ENCODE measurements at regions not wholly inside any gene's neighbourhood (a gene's known extent, or its start where the extent isn't known, plus 50 kb on each side); places are given as distances from the start of the nearest gene placed in this dataset.

GRCh38 chr14:76961631-76962302, 66.7 kb downstream of the IRF2BPL start:
- Histone ChIP-seq H3K4me3 (peak overlapping the region; percentile 8 to 56 (median 30)), H3K27ac (peak overlapping the region; percentile 89 to 98 (median 92)), H3K27me3 (no peaks in the 10 kb centered on the region), H3K4me1 (peaks cover 19 to 62% (median 44%) of the 10 kb centered on the region in 4 donors), H3K36me3 (no peaks in the 10 kb centered on the region), H3K9me3 (no peaks in the 10 kb centered on the region)
- in situ Hi-C loops (cut with MboI; ENCODE audit: low pct_ligation_motif_present in 1 of 4, low pct_unique_long_range_greater_than_20kb in 1 of 4, low sequenced_read_pairs in 3 of 4) (no loop called here), intact Hi-C loops (cut with DNase I; ENCODE audit: low total_unique reads) (no loop called here)
- 4% methylated on average over 12 to 24 of the region's 24 CpGs for WGBS, 2 donors (ENCODE audit: low coverage in 1 of 2)
- TF ChIP-seq, protein P1, sequence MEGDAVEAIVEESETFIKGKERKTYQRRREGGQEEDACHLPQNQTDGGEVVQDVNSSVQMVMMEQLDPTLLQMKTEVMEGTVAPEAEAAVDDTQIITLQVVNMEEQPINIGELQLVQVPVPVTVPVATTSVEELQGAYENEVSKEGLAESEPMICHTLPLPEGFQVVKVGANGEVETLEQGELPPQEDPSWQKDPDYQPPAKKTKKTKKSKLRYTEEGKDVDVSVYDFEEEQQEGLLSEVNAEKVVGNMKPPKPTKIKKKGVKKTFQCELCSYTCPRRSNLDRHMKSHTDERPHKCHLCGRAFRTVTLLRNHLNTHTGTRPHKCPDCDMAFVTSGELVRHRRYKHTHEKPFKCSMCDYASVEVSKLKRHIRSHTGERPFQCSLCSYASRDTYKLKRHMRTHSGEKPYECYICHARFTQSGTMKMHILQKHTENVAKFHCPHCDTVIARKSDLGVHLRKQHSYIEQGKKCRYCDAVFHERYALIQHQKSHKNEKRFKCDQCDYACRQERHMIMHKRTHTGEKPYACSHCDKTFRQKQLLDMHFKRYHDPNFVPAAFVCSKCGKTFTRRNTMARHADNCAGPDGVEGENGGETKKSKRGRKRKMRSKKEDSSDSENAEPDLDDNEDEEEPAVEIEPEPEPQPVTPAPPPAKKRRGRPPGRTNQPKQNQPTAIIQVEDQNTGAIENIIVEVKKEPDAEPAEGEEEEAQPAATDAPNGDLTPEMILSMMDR (IDR thresholded peaks at IDR 0.05), result no peak
- peak; percentile 26 to 60 (median 52) for TF ChIP-seq POLR2AphosphoS5 (IDR thresholded peaks at IDR 0.05)
- no peak for TF ChIP-seq EP300 (IDR thresholded peaks at IDR 0.05; ENCODE audit: low read depth)
- TF ChIP-seq POLR2A (IDR thresholded peaks at IDR 0.05), result no peak
- peak; percentile 89 for DNase-seq

DNA sequence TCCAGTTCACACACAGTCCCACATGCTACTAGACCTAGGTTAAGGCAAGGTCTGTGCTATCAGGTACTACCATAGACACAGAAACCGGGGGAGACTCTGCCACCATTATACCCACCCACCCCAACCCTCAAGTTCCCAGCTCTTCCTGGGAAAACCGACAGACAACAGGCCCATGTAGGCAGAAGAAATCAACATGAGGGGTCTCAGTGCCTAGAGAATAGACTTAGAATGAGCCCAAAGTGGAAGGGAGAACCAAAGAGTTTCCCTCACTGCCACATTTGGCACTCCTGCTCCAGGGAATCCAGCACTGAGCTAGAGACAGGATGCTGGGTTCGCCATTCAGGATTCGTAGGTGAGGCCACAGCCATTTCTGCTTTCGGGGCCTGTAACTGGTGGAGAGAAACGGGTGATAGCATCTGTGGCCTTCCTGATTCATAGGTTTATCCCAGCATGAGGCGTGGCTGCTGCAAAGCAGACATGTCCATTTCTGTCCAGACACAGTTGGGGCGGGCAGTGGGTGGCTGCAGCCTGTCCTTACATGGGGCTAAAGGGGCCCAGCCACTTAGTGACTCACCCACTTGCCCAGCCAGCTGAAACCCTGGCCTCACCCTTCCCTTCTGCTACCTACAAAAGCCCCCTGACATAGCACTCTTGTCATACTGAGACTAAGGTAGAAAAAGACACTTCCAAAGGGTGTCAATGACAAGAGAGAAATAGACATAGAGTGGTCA, 69.4 kb downstream of the IRF2BPL start:
- 65 to 77% methylated on average over 4 to 8 of the region's 8 CpGs for WGBS, 2 donors (ENCODE audit: low coverage in 1 of 2)
- H3K9me3 ChIP-seq, result no peaks in the 10 kb centered on the region
- in situ Hi-C loops (cut with MboI; ENCODE audit: low pct_ligation_motif_present in 1 of 4, low pct_unique_long_range_greater_than_20kb in 1 of 4, low sequenced_read_pairs in 3 of 4), result loop anchor here in 1 of 4 donors (10.0 kb wide), 1 partner anchor 46 kb away; no protein-coding TSS in a partner anchor
- H3K4me1 ChIP-seq, result peaks cover 34 to 74% (median 57%) of the 10 kb centered on the region in 4 donors
- TF ChIP-seq POLR2A (IDR thresholded peaks at IDR 0.05) (no peak), POLR2AphosphoS5 (IDR thresholded peaks at IDR 0.05) (no peak), EP300 (IDR thresholded peaks at IDR 0.05; ENCODE audit: low read depth) (no peak)
- TF ChIP-seq, protein P1 (IDR thresholded peaks at IDR 0.05), result no peak
- no peak for DNase-seq
- no peak overlapping the region for H3K4me3 ChIP-seq
- intact Hi-C loops (cut with DNase I; ENCODE audit: low total_unique reads), result loop anchor here (5.0 kb wide), 2 partner anchors 63 to 83 kb away; no protein-coding TSS in a partner anchor
- H3K27ac ChIP-seq, result peak overlapping the region; percentile 89 to 98 (median 94)
- no peaks in the 10 kb centered on the region for H3K27me3 ChIP-seq
- no peaks in the 10 kb centered on the region for H3K36me3 ChIP-seq

- in situ Hi-C loops (cut with MboI; ENCODE audit: low pct_ligation_motif_present in 1 of 4, low pct_unique_long_range_greater_than_20kb in 1 of 4, low sequenced_read_pairs in 3 of 4), result loop anchor here in 1 of 4 donors (10.0 kb wide), 1 partner anchor 47 kb away; no protein-coding TSS in a partner anchor
- TF ChIP-seq, protein P1 (IDR thresholded peaks at IDR 0.05), result no peak
- TF ChIP-seq POLR2A (IDR thresholded peaks at IDR 0.05), result no peak
- TF ChIP-seq POLR2AphosphoS5 (IDR thresholded peaks at IDR 0.05), result no peak
- no peak for DNase-seq
- no peaks in the 10 kb centered on the region for H3K9me3 ChIP-seq
- intact Hi-C loops (cut with DNase I; ENCODE audit: low total_unique reads), result loop anchor here (5.0 kb wide), 2 partner anchors 64 to 84 kb away; no protein-coding TSS in a partner anchor
- peak overlapping the region; percentile 89 to 98 (median 94) for H3K27ac ChIP-seq
- H3K4me3 ChIP-seq, result no peak overlapping the region
- no peaks in the 10 kb centered on the region for H3K36me3 ChIP-seq
- peaks cover 38 to 80% (median 66%) of the 10 kb centered on the region in 4 donors for H3K4me1 ChIP-seq
- 71% methylated on average over 11 of the region's 11 CpGs; no CpG with 5 or more reads in 1 of the 2 donors for WGBS, 2 donors (ENCODE audit: low coverage in 1 of 2)
- H3K27me3 ChIP-seq, result no peaks in the 10 kb centered on the region
These were observed 70.2 kb downstream of the IRF2BPL start for GRCh38 chr14:76958020-76958979.

Data from transverse colon (tissue), 4 donors.